Muscle of leg (tissue), 3 donors: ENCODE measurements at regions not wholly inside any gene's neighbourhood (a gene's known extent, or its start where the extent isn't known, plus 50 kb on each side); places are given as distances from the start of the nearest gene placed in this dataset.
"Not testable (repeated sequence)": the region's sequence is repeated elsewhere in the genome, so short reads cannot be mapped to it uniquely, and the experiment has no call there.

Experiments used
- DNase-seq: peaks from one replicate; pipeline ENCODE4 v3.0.0; 2013
- H3K27ac ChIP-seq: one replicate; pipeline ENCODE4 v1.5.1; 2013; ENCODE audit warnings: mild to moderate bottlenecking, low read length, control low read depth
- H3K27me3 ChIP-seq: one replicate; pipeline ENCODE4 v1.6.1; 2013; ENCODE audit warnings: low read length; ENCODE audit not compliant: control insufficient read depth, insufficient read depth
- H3K36me3 ChIP-seq: one replicate; pipeline ENCODE4 v1.6.1; 2013; ENCODE audit warnings: low read length; ENCODE audit not compliant: control insufficient read depth, insufficient read depth
- H3K4me1 ChIP-seq: one replicate; pipeline ENCODE4 v1.6.1; 2013; ENCODE audit warnings: low read length; ENCODE audit not compliant: control insufficient read depth, insufficient read depth
- H3K4me3 ChIP-seq: one replicate; pipeline ENCODE4 v1.5.1; 2013; ENCODE audit warnings: low read length, control low read depth
- H3K9me3 ChIP-seq: replicated peaks from 2 replicates; pipeline ENCODE4 v1.6.1; 2013; ENCODE audit warnings: low read depth, low read length; ENCODE audit not compliant: control insufficient read depth
- WGBS: methylation state at CpG from one replicate; pipeline ENCODE4 v1.1.5; 2013; ENCODE audit warnings: missing lambda C conversion rate; ENCODE audit not compliant: insufficient coverage; 5-methylcytosine and 5-hydroxymethylcytosine counted together

- no peak for DNase-seq
- WGBS = no CpG with 5 or more reads among the region's 6 CpGs
Observed at GRCh38 chr7:92955081-92955480, 118.7 kb upstream of the CDK6 start.

GRCh38 chr7:92953657-92954056 lies 117.3 kb upstream of the CDK6 start:
- no peak overlapping the region for H3K27ac ChIP-seq
- DNase-seq = peak; percentile 13
- H3K9me3 ChIP-seq = no peaks in the 10 kb centered on the region
- no CpG with 5 or more reads among the region's 2 CpGs for WGBS
- H3K4me1 ChIP-seq = no peaks in the 10 kb centered on the region
- no peaks in the 10 kb centered on the region for H3K36me3 ChIP-seq
- no peak overlapping the region for H3K4me3 ChIP-seq
- H3K27me3 ChIP-seq = no peaks in the 10 kb centered on the region

More at GRCh38 chr7:92955081-92955480, 118.7 kb upstream of the CDK6 start:
- Histone ChIP-seq H3K27ac (no peak overlapping the region), H3K36me3 (no peaks in the 10 kb centered on the region), H3K9me3 (no peaks in the 10 kb centered on the region), H3K4me3 (no peak overlapping the region), H3K27me3 (no peaks in the 10 kb centered on the region), H3K4me1 (no peaks in the 10 kb centered on the region)

GRCh38 chr7:92949748-92950147 lies 113.4 kb upstream of the CDK6 start:
- no peaks in the 10 kb centered on the region for H3K9me3 ChIP-seq
- no peak overlapping the region for H3K27ac ChIP-seq
- no peaks in the 10 kb centered on the region for H3K4me1 ChIP-seq
- WGBS = no CpG with 5 or more reads among the region's 1 CpG
- H3K27me3 ChIP-seq = no peaks in the 10 kb centered on the region
- no peak overlapping the region for H3K4me3 ChIP-seq
- no peaks in the 10 kb centered on the region for H3K36me3 ChIP-seq
- DNase-seq = no peak

GRCh38 chr7:92945840-92946239 lies 109.5 kb upstream of the CDK6 start:
- no peaks in the 10 kb centered on the region for H3K9me3 ChIP-seq
- H3K27me3 ChIP-seq = no peaks in the 10 kb centered on the region
- no peak for DNase-seq
- no peak overlapping the region for H3K27ac ChIP-seq
- H3K36me3 ChIP-seq = no peaks in the 10 kb centered on the region
- H3K4me1 ChIP-seq = peaks cover 3% of the 10 kb centered on the region
- no peak overlapping the region for H3K4me3 ChIP-seq
- WGBS = 100% methylated on average over 2 of the region's 4 CpGs

GRCh38 chr7:92944633-92945032 lies 108.3 kb upstream of the CDK6 start:
- Histone ChIP-seq H3K4me3 (no peak overlapping the region), H3K4me1 (peaks cover 3% of the 10 kb centered on the region), H3K36me3 (no peaks in the 10 kb centered on the region), H3K27me3 (no peaks in the 10 kb centered on the region), H3K27ac (no peak overlapping the region), H3K9me3 (no peaks in the 10 kb centered on the region)
- WGBS = 77% methylated on average over 6 of the region's 6 CpGs
- peak; percentile 55 for DNase-seq

GRCh38 chr7:92942706-92943105 lies 106.3 kb upstream of the CDK6 start:
- no CpG with 5 or more reads among the region's 1 CpG for WGBS
- not testable (repeated sequence) for H3K27me3 ChIP-seq, H3K4me1 ChIP-seq, H3K4me3 ChIP-seq, H3K36me3 ChIP-seq, H3K27ac ChIP-seq, DNase-seq, H3K9me3 ChIP-seq

GRCh38 chr7:92939666-92940360 lies 103.4 kb upstream of the CDK6 start:
- Histone ChIP-seq H3K9me3 (no peaks in the 10 kb centered on the region), H3K4me1 (peaks cover 3% of the 10 kb centered on the region), H3K27ac (no peak overlapping the region), H3K4me3 (no peak overlapping the region), H3K36me3 (no peaks in the 10 kb centered on the region), H3K27me3 (no peaks in the 10 kb centered on the region)
- DNase-seq = no peak
- no CpG with 5 or more reads among the region's 3 CpGs for whole genome bisulfite sequencing

GRCh38 chr7:92934096-92934495 lies 97.7 kb upstream of the CDK6 start:
- Histone ChIP-seq H3K36me3 (no peaks in the 10 kb centered on the region), H3K4me1 (no peaks in the 10 kb centered on the region), H3K27me3 (no peaks in the 10 kb centered on the region), H3K27ac (no peak overlapping the region), H3K4me3 (no peak overlapping the region), H3K9me3 (peaks cover 4% of the 10 kb centered on the region)
- no peak for DNase-seq
- no CpG with 5 or more reads among the region's 1 CpG for WGBS

GRCh38 chr7:92932450-92932849 lies 96.1 kb upstream of the CDK6 start:
- Histone ChIP-seq H3K27ac (no peak overlapping the region), H3K4me1 (no peaks in the 10 kb centered on the region), H3K36me3 (no peaks in the 10 kb centered on the region), H3K27me3 (no peaks in the 10 kb centered on the region), H3K9me3 (peaks cover 4% of the 10 kb centered on the region), H3K4me3 (no peak overlapping the region)
- 78% methylated on average over 4 of the region's 8 CpGs for WGBS
- no peak for DNase-seq

GRCh38 chr7:92930404-92930803 lies 94.0 kb upstream of the CDK6 start:
- Histone ChIP-seq H3K36me3 (no peaks in the 10 kb centered on the region), H3K4me1 (peaks cover 9% of the 10 kb centered on the region), H3K9me3 (peaks cover 4% of the 10 kb centered on the region), H3K27me3 (no peaks in the 10 kb centered on the region), H3K27ac (no peak overlapping the region), H3K4me3 (no peak overlapping the region)
- 83% methylated on average over 1 of the region's 1 CpG for WGBS
- no peak for DNase-seq

GRCh38 chr7:92926697-92927044 lies 90.3 kb upstream of the CDK6 start:
- no peak for DNase-seq
- Histone ChIP-seq H3K4me3 (no peak overlapping the region), H3K36me3 (no peaks in the 10 kb centered on the region), H3K9me3 (peaks cover 4% of the 10 kb centered on the region), H3K27ac (no peak overlapping the region), H3K4me1 (peaks cover 9% of the 10 kb centered on the region), H3K27me3 (no peaks in the 10 kb centered on the region)
- 92% methylated on average over 6 of the region's 8 CpGs for WGBS
